GM23338 (cell line): ENCODE measurements at regions not wholly inside any gene's neighbourhood (a gene's known extent, or its start where the extent isn't known, plus 50 kb on each side); places are given as distances from the start of the nearest gene placed in this dataset.
"Not testable (repeated sequence)": the region's sequence is repeated elsewhere in the genome, so short reads cannot be mapped to it uniquely, and the experiment has no call there.

ENCODE experiments used
- ATAC-seq: fragments of 200-7000 bp; cut with Tn5 transposase; 3 replicates; pipeline ENCODE4 v1.9.1; 2020
- DNase-seq: peaks from one replicate; pipeline ENCODE4 v3.0.0-alpha.2; 2015; ENCODE audit warnings: low spot score
- H2AFZ ChIP-seq: fragments of 200-600 bp; sonication (generic); 2 replicates; pipeline ENCODE4 v1.8.0; 2016; ENCODE audit warnings: antibody characterized with exemption, mild to moderate bottlenecking, moderate library complexity
- H3F3A ChIP-seq: fragments of 200-600 bp; sonication (generic); replicated peaks from 2 replicates; pipeline ENCODE4 v1.8.0; 2017; ENCODE audit warnings: antibody characterized with exemption, mixed run types, low read depth
- H3K27ac ChIP-seq: fragments of 200-600 bp; sonication (generic); 2 replicates; pipeline ENCODE4 v1.6.1; 2016; ENCODE audit warnings: low read depth
- H3K27me3 ChIP-seq: fragments of 200-600 bp; sonication (generic); 2 replicates; pipeline ENCODE4 v1.8.0; 2016; ENCODE audit warnings: mild to moderate bottlenecking, mixed run types, moderate library complexity; ENCODE audit not compliant: insufficient read depth
- H3K36me3 ChIP-seq: fragments of 200-600 bp; sonication (generic); 2 replicates; pipeline ENCODE4 v1.8.0; 2016; ENCODE audit warnings: mild to moderate bottlenecking; ENCODE audit not compliant: insufficient read depth
- H3K4me1 ChIP-seq: fragments of 200-600 bp; sonication (generic); 2 replicates; pipeline ENCODE4 v1.8.0; 2016; ENCODE audit warnings: mild to moderate bottlenecking, moderate library complexity; ENCODE audit not compliant: insufficient read depth
- H3K4me2 ChIP-seq: fragments of 200-600 bp; sonication (generic); 2 replicates; pipeline ENCODE4 v1.7.1; 2017; ENCODE audit warnings: mixed run types
- H3K4me3 ChIP-seq: fragments of 200-600 bp; sonication (generic); 2 replicates; pipeline ENCODE4 v1.6.1; 2016; ENCODE audit warnings: mixed run types
- H3K79me2 ChIP-seq: fragments of 200-600 bp; sonication (generic); replicated peaks from 2 replicates; pipeline ENCODE4 v1.8.0; 2017; ENCODE audit warnings: mild to moderate bottlenecking; ENCODE audit not compliant: insufficient read depth
- H3K9me2 ChIP-seq: fragments of 200-600 bp; sonication (generic); 2 replicates; pipeline ENCODE4 v1.8.0; 2017; ENCODE audit not compliant: insufficient read depth
- H4K20me1 ChIP-seq: fragments of 200-600 bp; sonication (generic); replicated peaks from 2 replicates; pipeline ENCODE4 v1.8.0; 2017; ENCODE audit warnings: mild to moderate bottlenecking; ENCODE audit not compliant: insufficient read depth
- H3K27ac Mint-ChIP-seq: 2 replicates; pipeline ENCODE4 v1.8.0; 2020; ENCODE audit warnings: inconsistent platforms, mild to moderate bottlenecking, moderate library complexity, mixed read lengths
- H3K27me3 Mint-ChIP-seq: 3 replicates; pipeline ENCODE4 v1.8.0; 2022; ENCODE audit warnings: low read depth, mild to moderate bottlenecking, moderate library complexity, mixed read lengths, inconsistent platforms; ENCODE audit not compliant: insufficient read depth, poor library complexity
- H3K36me3 Mint-ChIP-seq: 3 replicates; pipeline ENCODE4 v1.8.0; 2021; ENCODE audit warnings: low read depth, mild to moderate bottlenecking, inconsistent platforms, moderate library complexity, mixed read lengths
- H3K4me1 Mint-ChIP-seq: 3 replicates; pipeline ENCODE4 v1.8.0; 2020; ENCODE audit warnings: mild to moderate bottlenecking, inconsistent platforms, mixed read lengths
- H3K4me3 Mint-ChIP-seq: 3 replicates; pipeline ENCODE4 v1.8.0; 2021; ENCODE audit warnings: moderate library complexity, mild to moderate bottlenecking, inconsistent platforms, mixed read lengths
- H3K9me3 Mint-ChIP-seq: 3 replicates; pipeline ENCODE4 v1.8.0; 2020; ENCODE audit warnings: moderate library complexity, mild to moderate bottlenecking, inconsistent platforms, mixed read lengths
- EZH2 ChIP-seq: fragments of 200-600 bp; sonication (generic); IDR thresholded peaks from one replicate; pipeline ENCODE4 v1.8.0; 2017; ENCODE audit warnings: antibody characterized with exemption, mild to moderate bottlenecking, low read depth; ENCODE audit not compliant: unreplicated experiment
- EZH2phosphoT487 ChIP-seq: fragments of 200-600 bp; sonication (generic); IDR thresholded peaks from one replicate; pipeline ENCODE4 v1.8.1; 2018; ENCODE audit warnings: antibody characterized with exemption; ENCODE audit not compliant: unreplicated experiment
- NANOG ChIP-seq: IDR thresholded peaks from 2 replicates; pipeline ENCODE4 v1.6.1; 2016; ENCODE audit warnings: antibody characterized with exemption, borderline replicate concordance
- POLR2AphosphoS5 ChIP-seq: IDR thresholded peaks from 2 replicates; pipeline ENCODE4 v1.6.1; 2016; ENCODE audit warnings: antibody characterized with exemption, low read depth
- STAT1 ChIP-seq: IDR thresholded peaks from one replicate; pipeline ENCODE4 v1.6.1; 2016; ENCODE audit warnings: antibody characterized with exemption; ENCODE audit not compliant: unreplicated experiment
- ZNF114 ChIP-seq: fragments of 250-450 bp; sonication (Bioruptor Pico); IDR thresholded peaks from 2 replicates; pipeline ENCODE4 v1.5.0; 2020; ENCODE audit warnings: mild to moderate bottlenecking, moderate library complexity
- ZNF462 ChIP-seq: fragments of 250-450 bp; sonication (Bioruptor Pico); IDR thresholded peaks from 2 replicates; pipeline ENCODE4 v1.5.0; 2020; ENCODE audit warnings: mild to moderate bottlenecking, moderate library complexity
- TF ChIP-seq, protein P1 (sequence below): IDR thresholded peaks from one replicate; pipeline ENCODE4 v1.6.1; 2018; ENCODE audit warnings: antibody characterized with exemption; ENCODE audit not compliant: unreplicated experiment
- TF ChIP-seq, protein P2 (sequence below), 2 experiments: fragments of 200-600 bp in 1 of 2; sonication (generic) in 1 of 2; conservative IDR thresholded peaks; 2 replicates each; pipeline versions ENCODE4 v1.5.1 to v1.6.1; 2016 to 2017; ENCODE audit warnings: antibody characterized with exemption in 2 of 2, low read depth in 2 of 2, mild to moderate bottlenecking in 2 of 2, moderate library complexity in 1 of 2

- H3K27me3 ChIP-seq, H3K27me3 Mint-ChIP-seq, DNase-seq: not testable (repeated sequence)
Measured at GRCh38 chr13:69221633-69222498, 885.8 kb upstream of the ATXN8OS start.

DNA sequence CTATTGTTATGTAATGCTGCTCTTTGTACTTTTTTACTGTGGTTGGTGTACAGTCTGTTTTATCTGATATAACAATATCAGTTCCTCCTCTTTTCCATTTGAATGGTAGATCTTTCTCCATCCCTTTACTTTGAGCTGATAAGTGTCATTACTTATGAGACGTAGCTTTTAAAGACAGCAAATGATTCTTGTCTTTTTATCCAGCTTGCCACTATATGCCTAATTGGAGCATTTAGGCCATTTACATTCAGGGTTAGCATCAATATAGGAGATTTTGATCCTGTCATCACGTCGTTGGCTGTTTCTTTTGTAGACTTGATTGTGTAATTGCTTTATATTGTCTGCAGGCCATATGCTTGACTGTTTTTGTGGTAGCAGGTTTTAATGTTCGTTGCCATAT, 894.2 kb upstream of the ATXN8OS start:
- Mint-ChIP-seq H3K4me3 (no peak overlapping the region), H3K27me3 (no peaks in the 10 kb centered on the region), H3K9me3 (no peaks in the 10 kb centered on the region), H3K36me3 (no peaks in the 10 kb centered on the region), H3K4me1 (no peaks in the 10 kb centered on the region), H3K27ac (no peak overlapping the region)
- DNase-seq = no peak
- Histone ChIP-seq H3K4me1 (no peaks in the 10 kb centered on the region), H3K9me2 (no peaks in the 10 kb centered on the region), H3K4me3 (no peak overlapping the region), H3K36me3 (no peaks in the 10 kb centered on the region), H3K79me2 (no peaks in the 10 kb centered on the region), H4K20me1 (no peaks in the 10 kb centered on the region), H3K27me3 (no peaks in the 10 kb centered on the region), H3K27ac (no peak overlapping the region), H3F3A (no peaks in the 10 kb centered on the region), H2AFZ (no peak overlapping the region), H3K4me2 (no peak overlapping the region)
- ATAC-seq = no peak
- no peak for TF ChIP-seq ZNF462 (CRISPR knock-in tag)
- TF ChIP-seq, protein P1, sequence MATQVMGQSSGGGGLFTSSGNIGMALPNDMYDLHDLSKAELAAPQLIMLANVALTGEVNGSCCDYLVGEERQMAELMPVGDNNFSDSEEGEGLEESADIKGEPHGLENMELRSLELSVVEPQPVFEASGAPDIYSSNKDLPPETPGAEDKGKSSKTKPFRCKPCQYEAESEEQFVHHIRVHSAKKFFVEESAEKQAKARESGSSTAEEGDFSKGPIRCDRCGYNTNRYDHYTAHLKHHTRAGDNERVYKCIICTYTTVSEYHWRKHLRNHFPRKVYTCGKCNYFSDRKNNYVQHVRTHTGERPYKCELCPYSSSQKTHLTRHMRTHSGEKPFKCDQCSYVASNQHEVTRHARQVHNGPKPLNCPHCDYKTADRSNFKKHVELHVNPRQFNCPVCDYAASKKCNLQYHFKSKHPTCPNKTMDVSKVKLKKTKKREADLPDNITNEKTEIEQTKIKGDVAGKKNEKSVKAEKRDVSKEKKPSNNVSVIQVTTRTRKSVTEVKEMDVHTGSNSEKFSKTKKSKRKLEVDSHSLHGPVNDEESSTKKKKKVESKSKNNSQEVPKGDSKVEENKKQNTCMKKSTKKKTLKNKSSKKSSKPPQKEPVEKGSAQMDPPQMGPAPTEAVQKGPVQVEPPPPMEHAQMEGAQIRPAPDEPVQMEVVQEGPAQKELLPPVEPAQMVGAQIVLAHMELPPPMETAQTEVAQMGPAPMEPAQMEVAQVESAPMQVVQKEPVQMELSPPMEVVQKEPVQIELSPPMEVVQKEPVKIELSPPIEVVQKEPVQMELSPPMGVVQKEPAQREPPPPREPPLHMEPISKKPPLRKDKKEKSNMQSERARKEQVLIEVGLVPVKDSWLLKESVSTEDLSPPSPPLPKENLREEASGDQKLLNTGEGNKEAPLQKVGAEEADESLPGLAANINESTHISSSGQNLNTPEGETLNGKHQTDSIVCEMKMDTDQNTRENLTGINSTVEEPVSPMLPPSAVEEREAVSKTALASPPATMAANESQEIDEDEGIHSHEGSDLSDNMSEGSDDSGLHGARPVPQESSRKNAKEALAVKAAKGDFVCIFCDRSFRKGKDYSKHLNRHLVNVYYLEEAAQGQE = no peak
- TF ChIP-seq STAT1 = no peak
- TF ChIP-seq EZH2 = no peak
- TF ChIP-seq NANOG = no peak
- TF ChIP-seq EZH2phosphoT487 = no peak
- TF ChIP-seq ZNF114 (CRISPR knock-in tag) = no peak
- no peak for TF ChIP-seq POLR2AphosphoS5
- TF ChIP-seq, protein P2, sequence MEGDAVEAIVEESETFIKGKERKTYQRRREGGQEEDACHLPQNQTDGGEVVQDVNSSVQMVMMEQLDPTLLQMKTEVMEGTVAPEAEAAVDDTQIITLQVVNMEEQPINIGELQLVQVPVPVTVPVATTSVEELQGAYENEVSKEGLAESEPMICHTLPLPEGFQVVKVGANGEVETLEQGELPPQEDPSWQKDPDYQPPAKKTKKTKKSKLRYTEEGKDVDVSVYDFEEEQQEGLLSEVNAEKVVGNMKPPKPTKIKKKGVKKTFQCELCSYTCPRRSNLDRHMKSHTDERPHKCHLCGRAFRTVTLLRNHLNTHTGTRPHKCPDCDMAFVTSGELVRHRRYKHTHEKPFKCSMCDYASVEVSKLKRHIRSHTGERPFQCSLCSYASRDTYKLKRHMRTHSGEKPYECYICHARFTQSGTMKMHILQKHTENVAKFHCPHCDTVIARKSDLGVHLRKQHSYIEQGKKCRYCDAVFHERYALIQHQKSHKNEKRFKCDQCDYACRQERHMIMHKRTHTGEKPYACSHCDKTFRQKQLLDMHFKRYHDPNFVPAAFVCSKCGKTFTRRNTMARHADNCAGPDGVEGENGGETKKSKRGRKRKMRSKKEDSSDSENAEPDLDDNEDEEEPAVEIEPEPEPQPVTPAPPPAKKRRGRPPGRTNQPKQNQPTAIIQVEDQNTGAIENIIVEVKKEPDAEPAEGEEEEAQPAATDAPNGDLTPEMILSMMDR (conservative IDR thresholded peaks at IDR 0.05; ENCODE audit: low read depth in 2 of 2) = no peak

More at GRCh38 chr13:69221633-69222498, 885.8 kb upstream of the ATXN8OS start:
- not testable (repeated sequence) for H3K4me3 Mint-ChIP-seq, H3K79me2 ChIP-seq, H3K27ac ChIP-seq, H3K9me3 Mint-ChIP-seq, H4K20me1 ChIP-seq, H3K36me3 Mint-ChIP-seq, H3K27ac Mint-ChIP-seq, H3K4me2 ChIP-seq, H3F3A ChIP-seq, ATAC-seq, H3K4me3 ChIP-seq, H3K4me1 Mint-ChIP-seq, H2AFZ ChIP-seq, H3K4me1 ChIP-seq, H3K36me3 ChIP-seq
- peaks cover 11% of the 10 kb centered on the region for H3K9me2 ChIP-seq
